HG02885 (cell line): ENCODE measurements at regions not wholly inside any gene's neighbourhood (a gene's known extent, or its start where the extent isn't known, plus 50 kb on each side); places are given as distances from the start of the nearest gene placed in this dataset.
"Not testable (repeated sequence)": the region's sequence is repeated elsewhere in the genome, so short reads cannot be mapped to it uniquely, and the experiment has no call there.

Source experiments
- ATAC-seq: cut with Tn5 transposase; IDR thresholded peaks from one replicate; pipeline ENCODE4 v1.9.1; 2021; ENCODE audit warnings: mild to moderate bottlenecking; ENCODE audit not compliant: unreplicated experiment, poor library complexity

DNA sequence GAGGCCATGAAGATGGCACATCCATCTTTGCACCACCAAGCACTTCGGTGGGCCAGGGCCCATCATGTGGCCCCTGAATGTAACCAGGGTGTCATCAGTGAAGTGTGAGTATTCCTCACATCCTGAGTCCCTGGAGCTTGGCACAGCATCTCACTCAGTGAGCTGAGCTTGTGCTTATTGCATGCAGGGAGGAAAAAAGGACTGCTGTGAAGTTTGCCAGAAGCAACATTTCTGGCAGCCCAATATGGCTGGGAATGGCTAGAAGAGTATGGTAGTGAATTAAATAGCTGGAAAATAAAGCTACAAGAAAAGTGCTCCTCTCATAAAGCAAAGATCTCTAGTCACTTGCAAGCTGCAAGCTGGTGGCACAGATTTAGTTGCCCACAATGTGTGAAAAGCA lies 109.3 kb downstream of the TNFSF18 start:
- no peak for ATAC-seq

DNA sequence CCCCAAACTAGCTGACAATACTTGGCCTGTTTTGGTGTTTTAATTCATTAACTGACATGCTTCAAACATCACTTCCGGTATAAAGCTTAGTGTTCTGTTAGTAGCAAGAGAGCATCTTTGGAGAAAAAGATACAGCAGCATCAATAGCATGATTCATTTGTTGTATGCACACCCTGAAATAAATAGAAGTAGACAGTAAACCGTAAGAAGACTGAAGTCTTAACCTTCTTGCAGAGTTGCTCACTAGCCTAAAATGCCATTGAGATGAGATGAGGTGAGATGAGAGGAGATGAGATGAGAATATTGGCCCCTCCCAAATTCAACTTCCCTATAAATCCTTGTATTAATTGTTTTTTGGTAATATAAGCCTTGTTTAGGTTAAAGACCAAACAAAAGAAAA lies 108.8 kb downstream of the TNFSF18 start:
- no peak for ATAC-seq

DNA sequence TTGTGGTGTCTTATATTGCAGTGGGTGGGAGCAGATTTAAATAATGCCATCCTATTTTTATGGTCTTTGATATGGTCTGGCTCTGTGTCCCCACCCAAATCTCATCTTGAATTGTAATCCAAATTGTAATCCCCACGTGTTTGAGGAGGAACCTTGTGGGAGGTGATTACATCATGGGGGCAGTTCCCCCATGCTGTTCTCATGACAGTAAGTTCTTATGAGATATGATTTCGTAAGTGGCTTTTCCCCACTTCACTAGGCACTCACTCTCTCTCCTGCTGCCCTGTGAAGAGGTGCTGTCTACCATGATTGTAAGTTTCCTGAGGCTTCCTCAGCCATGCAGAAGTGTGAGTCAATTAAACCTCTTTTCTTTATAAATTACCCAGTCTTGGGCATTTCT lies 107.6 kb downstream of the TNFSF18 start:
- not testable (repeated sequence) for ATAC-seq

DNA sequence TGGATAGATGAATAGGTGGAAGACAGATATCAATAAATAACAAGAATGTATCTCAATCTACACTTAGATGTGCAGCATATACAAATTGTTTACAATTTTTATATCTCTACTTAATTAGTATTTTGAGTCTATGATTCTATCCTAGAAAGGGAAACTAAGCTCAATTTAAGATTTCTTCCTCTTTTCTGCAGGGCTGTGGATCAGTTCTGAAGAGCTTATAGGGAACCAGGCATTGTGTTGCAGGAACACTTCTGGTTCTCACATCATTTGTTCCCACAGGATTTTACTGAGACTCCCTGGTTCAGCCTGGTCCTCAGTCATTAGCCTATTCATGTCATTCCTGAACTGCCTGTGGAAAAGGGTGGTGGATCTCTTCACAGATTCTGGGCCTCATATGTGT lies 105.8 kb downstream of the TNFSF18 start:
- no peak for ATAC-seq

DNA sequence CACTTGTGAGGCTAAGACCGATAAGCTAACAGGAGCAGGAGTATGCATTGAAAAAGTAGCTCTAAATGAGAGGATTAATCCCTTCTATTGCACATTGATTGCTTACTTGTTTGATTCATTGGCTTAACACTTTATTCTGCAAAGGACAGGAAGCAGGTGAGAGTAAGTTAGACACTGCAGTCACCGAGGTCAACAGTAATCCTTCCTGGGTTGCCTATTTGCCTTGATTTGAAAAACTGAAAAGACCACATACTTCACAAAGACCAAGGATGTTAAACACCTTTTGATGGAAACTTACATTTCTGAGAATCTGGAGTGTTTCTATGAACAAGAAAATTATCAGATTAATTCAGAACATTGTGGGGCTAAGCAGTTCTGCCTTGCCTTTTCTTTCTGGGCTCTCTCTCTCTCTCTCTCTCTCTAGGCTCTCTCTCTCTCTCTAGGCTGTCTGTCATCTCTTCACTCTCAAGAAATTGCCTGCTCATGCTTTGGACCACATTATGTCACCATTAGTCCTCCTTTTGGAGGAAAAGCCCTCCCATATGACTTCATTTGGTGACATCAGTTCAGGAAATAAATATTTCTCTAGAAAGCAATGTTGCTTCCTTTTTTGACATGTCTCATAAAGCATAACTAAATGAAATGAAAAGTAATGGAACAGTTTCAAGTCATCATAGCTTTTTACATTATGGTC lies 103.8 kb downstream of the TNFSF18 start:
- no peak for ATAC-seq

DNA sequence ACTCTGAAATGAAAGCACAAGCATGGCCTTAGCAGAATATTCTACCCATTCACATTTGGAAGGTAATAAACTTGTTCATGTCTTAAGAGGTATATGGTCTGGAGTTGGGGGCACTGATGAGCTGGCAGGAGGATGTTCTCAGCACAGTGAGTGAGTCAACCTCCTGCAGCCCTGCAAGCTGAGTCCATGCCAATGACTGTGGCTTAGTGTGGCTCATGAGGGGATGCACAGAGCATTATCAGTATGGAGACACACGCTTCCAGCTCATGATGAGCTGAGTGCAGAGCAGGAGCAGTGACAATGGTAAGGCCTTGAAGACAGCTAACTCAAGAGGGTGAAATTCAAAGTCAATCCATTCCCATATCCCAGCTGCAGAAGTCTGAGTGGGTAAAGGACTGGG lies 102.3 kb downstream of the TNFSF18 start:
- ATAC-seq, result no peak

DNA sequence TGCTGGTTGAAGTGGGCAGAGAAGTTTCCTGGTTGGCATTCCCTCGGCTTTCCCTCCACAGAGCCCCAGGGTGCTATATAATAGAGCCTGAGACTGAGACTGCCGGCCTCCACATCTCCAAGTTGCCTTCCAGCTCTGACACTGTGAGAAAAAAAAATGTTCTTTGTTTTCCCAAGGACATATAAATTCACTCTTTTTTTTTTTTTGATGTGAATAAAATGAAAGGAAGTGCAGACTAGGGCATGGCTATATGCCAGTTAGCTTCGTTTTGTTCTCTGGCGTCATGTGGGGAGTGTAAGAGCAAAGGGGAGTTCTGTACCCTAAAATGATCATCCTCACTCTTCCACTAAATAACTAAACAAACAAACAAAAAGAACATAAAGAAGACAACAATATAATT lies 101.6 kb downstream of the TNFSF18 start:
- no peak for ATAC-seq

DNA sequence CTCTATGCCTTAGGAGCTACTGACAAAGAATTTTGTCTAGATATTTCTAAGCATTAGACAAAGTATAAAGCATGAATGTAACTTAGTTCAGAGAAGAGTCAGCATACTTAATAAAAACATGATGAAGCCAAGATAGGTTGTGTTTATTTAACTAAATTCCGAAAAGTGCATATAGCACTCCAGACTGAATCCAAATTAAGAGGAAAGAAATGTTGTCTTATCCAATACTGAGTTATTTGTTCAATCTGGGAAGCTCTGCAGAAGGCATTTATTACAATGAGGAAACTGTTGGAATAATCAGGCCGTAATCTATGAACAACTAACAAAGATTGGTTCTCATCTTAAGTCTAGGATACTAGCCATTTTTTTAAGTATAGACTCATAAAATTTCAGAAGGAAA lies 100.2 kb downstream of the TNFSF18 start:
- no peak for ATAC-seq

DNA sequence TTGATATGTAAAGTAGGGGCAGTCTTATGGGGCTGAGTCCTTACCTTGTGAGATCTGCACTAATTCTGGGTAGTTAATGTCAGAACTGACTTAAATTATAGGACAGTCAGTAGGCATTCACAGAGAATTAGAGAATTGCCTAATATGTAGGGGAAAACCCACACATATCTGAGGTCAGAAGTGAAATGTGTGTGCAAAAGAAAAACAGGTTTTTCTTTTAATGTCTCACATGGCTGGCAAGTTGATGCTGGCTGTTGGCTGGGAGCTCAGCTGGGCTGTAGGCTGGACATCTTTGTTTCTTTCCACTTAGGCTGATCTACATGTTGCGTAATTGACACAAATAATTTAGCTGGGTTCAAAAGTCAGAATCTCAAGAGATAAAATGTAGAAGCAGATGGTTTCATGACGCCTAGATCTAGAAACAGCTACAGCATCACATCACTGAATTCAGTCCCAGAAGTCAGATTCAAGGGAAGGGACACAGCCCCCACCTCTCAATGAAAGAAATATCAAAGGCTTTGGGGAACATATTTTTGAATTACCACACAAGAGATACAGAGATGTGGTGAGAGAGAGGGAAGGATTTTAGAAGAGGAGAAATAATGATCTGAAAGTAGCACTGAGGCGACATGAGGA lies 98.9 kb downstream of the TNFSF18 start:
- ATAC-seq, result no peak

DNA sequence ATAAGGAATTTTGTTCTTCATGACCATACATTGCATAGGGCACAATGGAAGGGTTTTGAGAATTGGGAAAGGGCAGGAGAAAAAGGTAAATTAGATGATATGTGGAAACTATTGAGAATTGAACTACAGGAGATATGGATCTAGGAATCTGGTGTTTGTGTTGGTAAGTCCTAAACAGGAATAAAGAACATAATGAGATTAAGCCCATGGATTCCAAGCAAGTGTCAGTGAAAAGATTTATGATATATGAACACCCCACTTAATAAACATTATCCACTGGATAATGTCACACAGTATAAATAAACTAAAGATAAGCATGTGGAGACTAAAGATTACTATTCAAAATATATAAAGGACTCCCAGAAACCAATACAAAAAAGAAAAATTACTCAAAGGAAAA lies 98.2 kb downstream of the TNFSF18 start:
- ATAC-seq, result no peak

DNA sequence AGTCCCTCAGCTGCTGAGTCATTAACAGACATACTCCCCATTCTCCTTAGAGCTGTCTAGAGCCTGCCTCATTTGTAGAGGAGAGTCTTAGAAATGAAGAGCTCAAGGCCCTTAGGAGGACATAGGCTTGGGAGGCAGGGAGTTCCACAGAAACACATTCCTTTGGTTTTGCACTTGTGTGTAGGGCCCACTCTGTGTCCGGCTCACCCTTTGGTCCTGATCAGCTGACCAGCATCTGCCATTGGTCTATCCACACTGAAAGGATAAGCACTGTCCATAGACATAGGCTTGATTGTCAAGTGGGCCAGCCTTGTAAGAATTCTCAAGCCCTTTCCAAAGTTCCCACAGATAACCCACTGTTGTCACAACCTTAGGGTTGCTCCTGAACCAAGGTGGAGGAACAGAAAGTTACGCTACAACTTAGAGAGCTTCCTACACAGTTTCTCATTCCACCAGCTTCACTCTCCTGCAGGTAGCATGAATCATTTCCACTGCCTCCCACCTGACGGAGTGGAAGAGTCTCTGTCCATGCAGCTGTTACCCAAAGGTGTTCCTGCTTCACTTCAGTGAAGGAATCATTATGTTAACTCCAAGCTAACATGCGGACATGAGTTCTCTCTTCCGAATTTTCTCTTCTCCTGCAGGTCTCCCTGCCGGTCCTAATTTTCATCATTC lies 96.1 kb downstream of the TNFSF18 start:
- ATAC-seq, result no peak

DNA sequence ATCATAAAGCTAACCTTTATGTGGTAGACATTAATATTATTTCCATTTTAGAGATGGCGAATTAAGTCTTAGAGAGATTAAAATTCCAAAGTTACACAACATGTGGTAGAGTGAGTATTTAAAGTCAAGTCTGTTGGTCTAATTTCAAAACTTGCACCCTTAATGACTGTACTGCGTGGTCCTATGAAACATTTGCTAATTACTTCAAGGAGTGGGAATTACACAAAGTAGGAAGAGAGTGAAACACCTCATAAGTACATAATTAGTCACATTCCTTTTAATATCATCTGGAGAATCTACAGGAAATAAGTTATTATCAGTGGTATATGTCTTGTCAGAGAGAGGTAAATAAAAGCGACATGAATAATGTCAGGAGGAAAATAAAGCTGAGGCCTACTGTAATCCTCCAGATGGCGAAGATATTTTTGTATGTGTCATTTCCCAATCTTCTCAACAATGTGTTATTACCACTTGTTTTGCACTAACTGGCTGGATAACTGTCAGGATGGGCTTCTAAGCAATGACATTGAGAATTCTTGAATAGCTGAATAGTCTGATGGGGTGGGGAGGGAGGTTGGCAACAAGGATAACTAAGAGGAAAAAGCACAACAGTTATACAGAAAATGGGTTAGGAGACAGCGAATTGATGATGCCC lies 95.5 kb downstream of the TNFSF18 start:
- no peak for ATAC-seq

DNA sequence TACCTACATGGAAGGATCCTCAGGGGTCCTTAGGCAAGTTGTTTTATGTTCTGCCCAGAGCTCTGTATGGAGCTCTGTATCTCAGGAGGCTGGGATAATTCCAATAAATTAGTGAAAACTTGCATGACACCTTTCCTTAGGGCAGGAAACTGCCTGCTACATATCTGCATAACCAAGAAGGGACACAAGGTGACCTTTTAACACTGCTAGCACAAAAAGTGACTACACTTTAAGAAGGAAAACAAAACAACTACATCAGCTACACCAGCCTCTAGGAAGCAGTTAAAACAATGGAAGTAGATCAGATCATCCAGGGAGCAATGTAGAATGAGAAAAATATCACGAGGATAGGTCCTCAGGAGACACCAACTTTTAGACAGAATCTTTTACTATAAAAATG lies 93.9 kb downstream of the TNFSF18 start:
- no peak for ATAC-seq

DNA sequence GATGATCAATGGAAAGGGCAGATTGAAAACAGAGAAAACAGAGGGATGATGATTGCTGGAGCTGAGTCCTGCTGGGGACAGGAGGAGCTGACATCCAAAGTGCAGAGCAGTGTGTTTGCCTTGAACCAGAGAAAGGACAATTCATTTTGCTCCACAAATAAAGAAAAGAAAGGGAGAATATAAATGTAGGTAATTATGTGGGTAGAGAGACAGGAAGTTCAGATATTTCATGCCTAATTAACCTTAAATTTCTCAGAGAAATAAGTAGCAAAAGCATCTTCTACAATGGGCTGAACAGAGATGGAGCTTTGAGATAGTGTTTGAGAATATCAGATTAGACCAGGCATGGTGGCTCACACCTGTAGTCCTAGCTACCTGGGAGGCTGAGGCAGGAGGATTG lies 93.2 kb downstream of the TNFSF18 start:
- no peak for ATAC-seq

DNA sequence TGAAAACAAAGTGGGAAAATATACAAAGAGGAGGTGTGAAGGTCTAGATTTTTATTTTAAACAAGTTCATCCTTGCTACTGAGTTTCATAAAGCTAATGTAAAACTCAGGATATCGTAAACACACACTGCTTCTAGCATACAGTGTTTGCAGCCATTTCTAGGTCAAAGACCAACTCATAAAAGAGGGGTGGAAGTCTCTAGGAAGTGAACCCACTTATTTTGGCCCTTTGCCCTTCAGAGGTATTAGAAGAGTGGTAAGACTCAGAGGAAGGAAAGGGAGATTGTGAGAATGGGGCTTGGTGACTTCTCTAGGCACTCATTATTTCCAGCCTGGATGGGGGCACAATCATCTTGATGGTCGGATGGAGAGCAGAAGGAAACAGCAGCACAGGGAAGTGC lies 91.2 kb downstream of the TNFSF18 start:
- no peak for ATAC-seq

DNA sequence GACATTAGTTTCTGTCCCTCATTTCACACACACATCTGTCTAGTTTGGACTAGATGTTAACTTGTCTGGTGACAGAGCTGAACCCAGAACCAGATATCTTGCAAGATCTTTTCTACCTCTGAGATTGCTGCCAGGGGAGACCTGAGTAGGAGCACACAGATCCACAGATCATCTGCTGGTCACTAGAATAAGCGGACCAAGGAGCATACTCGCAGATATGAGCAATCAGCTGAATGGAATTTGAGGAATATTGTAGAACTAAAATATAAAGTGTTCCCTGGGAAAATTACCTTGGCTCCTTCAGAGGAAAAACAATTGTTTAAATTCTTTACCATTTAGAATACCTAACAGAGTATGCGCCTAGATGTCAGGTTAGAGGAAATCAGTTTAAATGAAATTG lies 90.7 kb downstream of the TNFSF18 start:
- ATAC-seq, result no peak

DNA sequence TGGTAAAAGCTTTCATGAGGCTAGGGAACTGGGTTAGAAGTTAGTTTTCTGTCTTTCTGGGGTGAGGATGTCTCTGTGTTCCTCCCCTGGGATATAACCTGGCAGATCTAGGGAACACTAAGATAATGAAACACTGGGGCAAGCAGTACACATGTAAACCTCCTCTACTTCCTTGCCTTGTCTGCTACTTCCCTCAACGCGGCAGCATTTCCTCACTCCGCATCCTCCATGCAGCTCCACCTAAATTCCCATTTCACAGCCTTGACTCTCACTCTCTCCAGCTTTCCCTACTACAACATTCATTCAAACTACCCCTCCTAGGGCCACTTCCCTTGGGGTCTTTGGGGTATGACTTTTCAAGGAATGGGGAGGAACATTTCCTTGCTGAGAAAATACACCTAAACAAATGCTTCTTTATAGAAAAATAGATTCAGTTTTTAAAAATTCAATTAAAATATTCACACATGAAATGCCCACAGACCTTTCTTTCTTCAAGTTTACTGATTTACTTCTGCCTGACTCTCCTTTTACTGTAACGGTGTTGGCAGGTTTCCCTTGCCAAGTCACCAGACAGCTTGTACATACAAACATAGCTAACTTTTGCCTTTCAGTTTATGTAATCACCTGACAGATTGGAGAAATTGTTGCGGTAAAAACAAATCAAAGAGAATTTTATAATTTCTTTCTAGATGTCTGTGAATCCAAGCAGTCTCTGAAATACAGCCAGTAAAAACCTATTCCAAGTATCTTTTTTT lies 90.1 kb downstream of the TNFSF18 start:
- ATAC-seq, result no peak

DNA sequence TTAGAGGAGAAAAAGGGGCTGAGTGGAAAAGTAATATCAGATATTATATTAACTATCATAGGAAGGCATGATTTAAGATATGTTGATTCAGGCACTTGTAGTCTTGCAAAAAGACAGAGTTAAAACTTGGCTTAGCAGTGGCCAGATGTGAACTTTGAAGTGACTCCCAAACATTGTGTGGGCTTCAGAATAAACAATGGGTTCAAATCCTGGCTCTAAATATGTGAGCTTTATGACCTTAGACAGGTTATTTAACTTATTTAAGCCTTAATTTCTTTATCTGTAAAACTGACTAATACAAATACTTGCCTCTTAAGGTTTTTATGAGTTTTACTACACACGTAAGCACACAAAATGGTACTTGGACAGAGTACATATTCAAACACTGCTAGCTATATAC lies 85.9 kb downstream of the TNFSF18 start:
- ATAC-seq, result no peak

DNA sequence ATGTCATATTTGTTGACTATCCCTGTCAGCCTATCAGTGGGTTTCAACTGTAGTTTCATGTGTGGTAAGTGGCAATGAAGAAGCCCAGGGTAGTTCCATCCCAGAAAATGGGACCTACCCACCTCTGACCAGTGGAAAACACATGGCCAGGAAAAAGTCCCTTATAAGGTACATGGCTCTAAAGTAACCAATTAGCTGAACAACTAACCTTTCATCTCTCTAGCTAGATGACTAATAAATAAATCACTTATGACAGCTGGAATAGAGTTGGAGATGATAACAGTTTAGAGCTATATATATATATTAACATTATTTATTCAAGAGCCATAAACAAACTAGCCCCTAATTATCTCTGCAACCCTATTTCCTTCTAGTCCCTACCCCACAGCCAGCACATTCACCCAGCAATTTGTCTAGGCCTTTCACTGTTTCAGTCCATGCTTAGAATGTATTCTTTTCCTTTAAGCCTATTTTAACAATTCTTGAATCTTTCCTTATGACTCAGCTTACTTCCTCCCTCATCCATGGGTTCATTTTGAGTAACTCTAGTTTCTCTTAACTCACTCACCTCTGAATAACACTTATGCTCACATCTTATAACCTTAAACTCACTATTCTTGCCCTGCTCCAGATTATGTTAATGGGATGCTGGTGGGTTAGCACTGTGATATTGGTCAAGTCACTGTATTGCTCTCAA lies 83.7 kb downstream of the TNFSF18 start:
- no peak for ATAC-seq

DNA sequence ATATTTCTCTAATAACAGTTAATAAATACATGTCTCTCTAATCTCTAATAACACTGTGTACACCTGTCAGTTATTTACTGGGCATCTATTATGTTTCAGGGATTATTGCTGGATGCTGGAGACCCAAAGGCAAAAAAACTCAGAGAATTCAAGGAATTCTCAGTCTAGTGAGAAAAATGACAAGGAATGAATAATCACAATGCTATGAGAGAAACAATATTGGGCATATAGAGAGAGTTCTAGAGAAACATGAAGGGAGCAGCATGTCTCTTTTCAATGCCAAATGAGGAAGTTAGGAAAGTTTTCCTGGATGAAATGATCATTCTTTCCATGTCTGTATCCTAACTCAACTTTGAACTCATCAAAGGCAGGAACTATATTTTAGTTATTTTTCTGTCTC lies 82.8 kb downstream of the TNFSF18 start:
- no peak for ATAC-seq
